ENCODE measurements at regions not wholly inside any gene's neighbourhood (a gene's known extent, or its start where the extent isn't known, plus 50 kb on each side); places are given as distances from the start of the nearest gene placed in this dataset.

GRCh38 chr9:71567890-71568289 lies 200.4 kb downstream of the CEMIP2 start:
- no peak for TF ChIP-seq CTCF (conservative IDR thresholded peaks at IDR 0.05; ENCODE audit: low read depth, low read length)
- no peak overlapping the region for H3K4me3 ChIP-seq (ENCODE audit: low read length)
- DNase-seq (ENCODE audit: low read depth), result no peak

GRCh38 chr9:71562140-71562539 lies 206.2 kb downstream of the CEMIP2 start:
- no peak for DNase-seq (ENCODE audit: low read depth)
- H3K4me3 ChIP-seq (ENCODE audit: low read length), result no peak overlapping the region
- TF ChIP-seq CTCF (conservative IDR thresholded peaks at IDR 0.05; ENCODE audit: low read depth, low read length), result no peak

GRCh38 chr9:71557310-71557709 lies 211.0 kb downstream of the CEMIP2 start:
- no peak for TF ChIP-seq CTCF (conservative IDR thresholded peaks at IDR 0.05; ENCODE audit: low read depth, low read length)
- no peak overlapping the region for H3K4me3 ChIP-seq (ENCODE audit: low read length)
- no peak for DNase-seq (ENCODE audit: low read depth)

DNA sequence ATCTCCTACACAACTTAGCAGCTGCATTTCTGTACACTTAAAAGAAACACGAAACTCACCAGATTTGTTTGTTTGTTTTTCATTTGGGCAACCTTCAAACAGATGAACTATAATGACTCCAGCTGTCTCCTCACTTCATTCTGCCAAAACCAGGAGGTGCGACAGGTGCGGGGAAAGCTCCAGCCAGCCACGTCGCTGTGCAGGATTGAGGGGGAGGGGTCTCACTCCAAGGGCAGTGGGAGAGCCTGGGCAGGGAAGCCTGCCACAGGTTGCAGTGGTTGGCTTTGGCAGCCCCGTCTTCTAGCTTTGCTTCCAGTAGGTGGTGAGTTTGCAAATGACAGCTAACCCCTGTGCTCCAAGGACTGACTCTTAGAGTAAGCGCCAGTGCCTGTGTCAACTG lies 215.8 kb downstream of the CEMIP2 start:
- DNase-seq (ENCODE audit: low read depth), result no peak
- H3K4me3 ChIP-seq (ENCODE audit: low read length), result no peak overlapping the region
- no peak for TF ChIP-seq CTCF (conservative IDR thresholded peaks at IDR 0.05; ENCODE audit: low read depth, low read length)

- H3K4me3 ChIP-seq (ENCODE audit: low read length), result no peak overlapping the region
- no peak for DNase-seq (ENCODE audit: low read depth)
- TF ChIP-seq CTCF (conservative IDR thresholded peaks at IDR 0.05; ENCODE audit: low read depth, low read length), result no peak
These were observed 219.3 kb downstream of the CEMIP2 start for GRCh38 chr9:71549023-71549422.

GRCh38 chr9:71544464-71544863 lies 223.8 kb downstream of the CEMIP2 start:
- TF ChIP-seq CTCF (conservative IDR thresholded peaks at IDR 0.05; ENCODE audit: low read depth, low read length), result no peak

DNA sequence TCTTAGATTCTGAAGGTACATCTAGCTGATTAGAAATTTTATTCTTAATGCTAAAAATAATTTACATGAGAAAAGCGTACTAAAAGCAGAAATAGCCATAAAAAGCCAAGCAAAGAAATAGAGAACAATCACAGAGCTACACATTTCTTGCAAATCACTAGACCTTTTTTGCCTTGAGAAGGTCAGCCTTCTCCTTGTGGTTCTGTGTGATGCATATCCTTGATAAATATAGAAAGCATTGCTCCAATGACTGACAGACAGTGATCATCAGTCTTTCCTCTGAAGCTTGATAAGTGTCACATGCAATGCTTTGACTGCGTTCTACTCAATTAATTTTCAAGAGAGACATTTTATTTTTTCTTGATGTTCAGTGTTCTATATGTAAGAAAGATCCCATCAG lies 226.9 kb downstream of the CEMIP2 start:
- DNase-seq (ENCODE audit: low read depth), result no peak
- no peak overlapping the region for H3K4me3 ChIP-seq (ENCODE audit: low read length)
- no peak for TF ChIP-seq CTCF (conservative IDR thresholded peaks at IDR 0.05; ENCODE audit: low read depth, low read length)

More at GRCh38 chr9:71544464-71544863, 223.8 kb downstream of the CEMIP2 start:
- DNase-seq (ENCODE audit: low read depth), result no peak
- no peak overlapping the region for H3K4me3 ChIP-seq (ENCODE audit: low read length)

Measured in retinal pigment epithelial cell (primary cell).